SKM-1 (cell line): ENCODE measurements at regions not wholly inside any gene's neighbourhood (a gene's known extent, or its start where the extent isn't known, plus 50 kb on each side); places are given as distances from the start of the nearest gene placed in this dataset.

ENCODE experiments used
- DNase-seq: peaks from one replicate; lab custom pipeline; 2025; ENCODE audit not compliant: unreplicated experiment; lab: John Stamatoyannopoulos, UW

GRCh38 chr18:75812761-75813160 lies 385.3 kb upstream of the SMIM21 start:
- no peak for DNase-seq

GRCh38 chr18:75810961-75811551 lies 383.6 kb upstream of the SMIM21 start:
- DNase-seq, result no peak

- no peak for DNase-seq
Measured at GRCh38 chr18:75810516-75810915, 383.0 kb upstream of the SMIM21 start.

- no peak for DNase-seq
Measured at GRCh38 chr18:75809926-75810255, 382.4 kb upstream of the SMIM21 start.

- no peak for DNase-seq
Measured at GRCh38 chr18:75809151-75809925, 381.8 kb upstream of the SMIM21 start.

- no peak for DNase-seq
Measured at GRCh38 chr18:75805265-75805664, 377.8 kb upstream of the SMIM21 start.

- no peak for DNase-seq
Measured at GRCh38 chr18:75802681-75803080, 375.2 kb upstream of the SMIM21 start.

- DNase-seq, result no peak
Measured at GRCh38 chr18:75801178-75801577, 373.7 kb upstream of the SMIM21 start.

- DNase-seq, result no peak
Measured at GRCh38 chr18:75800331-75800648, 372.8 kb upstream of the SMIM21 start.

- no peak for DNase-seq
Measured at GRCh38 chr18:75799449-75800330, 372.2 kb upstream of the SMIM21 start.

- DNase-seq, result no peak
Measured at GRCh38 chr18:75797046-75797445, 369.5 kb upstream of the SMIM21 start.

GRCh38 chr18:75790796-75791195 lies 363.3 kb upstream of the SMIM21 start:
- no peak for DNase-seq

GRCh38 chr18:75790111-75790510 lies 362.6 kb upstream of the SMIM21 start:
- no peak for DNase-seq

- no peak for DNase-seq
Measured at GRCh38 chr18:75785834-75786233, 358.3 kb upstream of the SMIM21 start.

- DNase-seq, result no peak
Measured at GRCh38 chr18:75785206-75785605, 357.7 kb upstream of the SMIM21 start.

GRCh38 chr18:75784390-75784789 lies 356.9 kb upstream of the SMIM21 start:
- no peak for DNase-seq

- DNase-seq, result no peak
Measured at GRCh38 chr18:75783566-75784281, 356.2 kb upstream of the SMIM21 start.

- no peak for DNase-seq
Measured at GRCh38 chr18:75782826-75783225, 355.3 kb upstream of the SMIM21 start.

- no peak for DNase-seq
Measured at GRCh38 chr18:75782204-75782603, 354.7 kb upstream of the SMIM21 start.

GRCh38 chr18:75779910-75780309 lies 352.4 kb upstream of the SMIM21 start:
- DNase-seq, result no peak

- DNase-seq, result no peak
Measured at GRCh38 chr18:75779450-75779849, 351.9 kb upstream of the SMIM21 start.
